ENCODE measurements at regions not wholly inside any gene's neighbourhood (a gene's known extent, or its start where the extent isn't known, plus 50 kb on each side); places are given as distances from the start of the nearest gene placed in this dataset.

GRCh38 chr5:174338185-174339010, 292.9 kb downstream of the NSG2 start:
- no peak for DNase-seq

- DNase-seq, result no peak
Measured at GRCh38 chr5:174339130-174339529, 293.6 kb downstream of the NSG2 start.

DNA sequence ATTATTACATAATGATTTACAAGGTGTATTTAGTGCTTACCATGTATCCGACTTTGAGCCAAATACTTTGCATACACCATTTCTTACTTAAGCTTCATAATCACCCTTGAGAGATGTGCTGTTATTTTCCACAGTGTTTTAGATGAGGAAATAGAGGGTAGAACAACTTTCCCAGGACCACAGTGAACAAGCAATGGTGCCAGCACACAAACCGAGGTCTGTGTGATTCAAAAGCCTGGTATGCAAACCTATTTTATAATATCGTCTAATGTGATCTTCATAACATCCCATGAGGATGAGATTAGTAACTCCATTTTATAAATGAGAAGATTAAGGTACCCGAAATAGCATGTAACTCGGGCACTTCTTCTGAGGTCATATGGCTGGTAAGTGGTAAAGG, 294.7 kb downstream of the NSG2 start:
- no peak for DNase-seq

- no peak for DNase-seq
Measured at GRCh38 chr5:174342696-174343095, 297.2 kb downstream of the NSG2 start.

DNA sequence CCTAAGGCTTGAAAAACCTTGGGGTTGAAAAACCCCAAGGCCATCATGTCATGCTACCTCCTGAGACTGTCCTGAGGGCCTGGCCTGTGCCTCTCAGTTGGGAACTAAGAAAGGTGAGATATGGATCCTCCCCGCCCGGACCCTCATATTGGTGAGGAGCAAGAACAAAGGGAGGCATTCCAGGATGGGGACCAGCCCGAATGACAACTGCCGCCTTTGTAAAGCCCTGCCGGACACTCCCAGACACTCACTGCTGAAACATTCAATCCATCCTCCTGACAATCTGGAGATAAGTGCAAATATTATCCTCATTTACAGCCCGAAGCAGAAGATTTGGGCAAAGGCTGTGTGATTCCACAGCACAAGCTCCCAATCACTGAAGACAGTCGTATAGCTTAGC, 298.3 kb downstream of the NSG2 start:
- DNase-seq, result no peak

DNA sequence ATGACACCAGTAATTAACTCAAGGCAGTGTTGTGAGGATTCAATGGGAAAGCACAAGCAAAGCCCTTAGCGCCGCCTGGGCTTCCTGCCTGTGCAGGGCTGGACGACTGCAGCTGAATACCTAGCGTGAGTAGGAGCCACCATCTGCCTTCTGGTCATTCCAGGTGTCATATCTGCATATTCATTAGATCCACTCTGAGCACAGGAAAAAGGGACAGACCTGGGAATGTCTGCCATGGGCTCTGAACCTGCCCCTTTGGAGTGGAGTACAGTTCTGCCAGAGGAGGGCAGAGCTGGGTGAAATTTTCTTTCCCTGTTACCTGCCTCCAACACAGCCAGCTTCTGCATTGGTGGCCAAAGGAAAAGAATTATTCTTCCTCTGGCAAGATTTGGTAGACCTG, 298.8 kb downstream of the NSG2 start:
- no peak for DNase-seq

- no peak for DNase-seq
Measured at GRCh38 chr5:174347183-174347582, 301.7 kb downstream of the NSG2 start.

DNA sequence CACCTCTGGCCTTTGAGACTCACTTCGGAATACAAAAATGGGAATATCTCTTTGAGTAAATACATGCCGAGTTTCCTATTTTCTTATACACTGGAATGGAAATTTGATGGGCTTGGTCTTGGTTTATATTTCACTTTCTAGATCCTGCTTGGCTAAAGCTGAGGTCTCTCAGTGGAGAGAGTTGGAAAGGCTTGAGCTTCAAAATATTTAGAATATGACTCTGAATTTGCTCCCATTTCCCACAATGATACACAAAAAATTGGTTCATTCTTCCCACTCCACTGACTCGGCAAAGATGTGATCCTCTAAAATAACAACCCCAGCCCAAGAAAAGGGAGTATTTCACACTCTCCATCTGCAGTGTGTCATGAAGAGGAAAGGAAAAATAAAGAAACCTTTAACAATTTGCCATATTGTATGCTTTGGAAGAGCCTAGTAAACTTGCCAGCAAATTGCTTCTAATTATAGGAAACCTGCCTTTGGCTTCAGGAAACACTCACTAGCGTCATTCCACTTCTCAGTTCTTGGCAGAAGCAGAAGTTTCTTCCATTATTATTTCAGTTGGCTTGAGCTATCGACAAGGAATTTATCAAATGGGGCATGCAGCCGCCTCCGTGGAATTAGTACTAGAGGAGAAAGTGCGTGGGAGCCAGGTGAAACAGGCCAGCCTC, 302.9 kb downstream of the NSG2 start:
- no peak for DNase-seq

DNA sequence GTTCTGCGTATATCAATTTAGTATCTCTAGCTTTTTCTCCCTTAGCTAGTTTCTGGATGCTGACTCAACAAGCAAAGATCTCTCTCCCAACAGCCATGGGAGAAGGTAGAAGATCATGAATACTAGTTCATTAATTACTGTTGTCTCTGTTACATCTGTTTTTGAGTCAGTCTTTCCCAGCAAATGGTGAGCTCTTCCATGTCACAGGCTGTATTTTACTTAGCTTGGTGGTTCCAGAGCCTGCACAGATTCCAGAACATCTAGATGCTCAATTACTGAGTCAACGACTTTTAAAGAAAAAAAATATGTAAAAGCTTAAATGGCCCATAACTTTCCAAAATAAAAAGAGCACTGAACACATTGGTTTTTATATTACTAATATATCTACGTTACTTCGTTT, 307.2 kb downstream of the NSG2 start:
- DNase-seq, result no peak

DNA sequence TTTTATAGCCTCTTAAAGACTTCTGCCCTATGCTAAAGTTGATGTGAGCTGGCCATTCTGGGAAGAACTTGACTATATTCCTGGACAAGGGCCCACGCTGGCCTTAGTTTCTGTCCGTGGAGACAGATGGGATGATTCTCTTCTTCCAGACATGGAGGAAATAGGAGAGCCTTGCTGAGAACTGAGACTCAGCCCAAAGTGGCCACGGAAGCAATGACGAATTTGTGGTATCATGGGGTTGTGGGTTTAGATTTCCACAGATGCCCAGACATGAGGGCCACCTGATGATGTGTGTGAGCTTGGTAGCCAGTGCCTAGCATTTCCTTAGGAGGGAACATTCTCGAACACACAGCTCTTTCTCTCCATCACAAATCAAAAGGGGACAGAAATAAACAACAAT, 309.1 kb downstream of the NSG2 start:
- DNase-seq, result no peak

GRCh38 chr5:174355208-174355612, 309.7 kb downstream of the NSG2 start:
- no peak for DNase-seq

DNA sequence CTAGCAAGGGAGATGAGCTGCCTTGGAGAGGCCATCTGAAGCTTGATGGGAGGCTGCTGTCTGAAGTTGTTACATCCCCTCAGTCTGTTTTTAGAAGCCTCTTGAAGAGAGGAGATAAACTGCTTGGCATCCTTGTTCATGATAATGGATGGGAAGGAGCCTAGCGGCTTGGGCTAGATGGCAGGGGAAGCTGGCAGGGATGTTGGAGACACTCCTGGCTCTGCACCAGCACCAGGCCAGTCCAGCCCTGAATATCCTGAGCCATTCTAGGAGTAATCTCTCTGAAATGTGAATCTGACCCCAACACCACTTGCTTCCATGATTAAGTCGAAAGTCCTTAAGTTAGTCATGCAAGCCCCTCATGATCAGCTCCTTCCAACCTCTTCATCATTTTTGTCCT, 310.5 kb downstream of the NSG2 start:
- no peak for DNase-seq

GRCh38 chr5:174356536-174356935, 311.0 kb downstream of the NSG2 start:
- DNase-seq, result no peak

GRCh38 chr5:174358276-174358675, 312.8 kb downstream of the NSG2 start:
- DNase-seq, result no peak

DNA sequence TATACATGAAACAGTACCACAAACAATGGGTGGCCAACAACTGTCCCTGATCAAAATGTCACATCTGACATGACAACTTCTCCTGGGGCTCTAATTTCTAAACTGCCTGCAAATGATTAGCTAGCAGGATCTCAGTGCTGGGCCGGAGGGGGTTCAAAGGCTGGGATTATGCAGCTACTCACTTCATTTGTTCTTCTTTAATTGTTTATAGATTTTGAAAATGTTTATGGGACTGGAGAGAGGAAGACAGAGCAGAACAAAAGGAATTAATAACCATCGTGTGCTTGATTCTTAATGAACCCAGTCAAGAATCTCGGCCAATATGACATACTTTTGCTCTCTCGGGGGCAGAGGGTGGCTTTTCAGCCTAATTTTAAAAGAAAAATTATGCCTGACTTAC, 313.6 kb downstream of the NSG2 start:
- no peak for DNase-seq

GRCh38 chr5:174362514-174362913, 317.0 kb downstream of the NSG2 start:
- DNase-seq, result no peak

GRCh38 chr5:174363934-174364333, 318.4 kb downstream of the NSG2 start:
- DNase-seq, result no peak

DNA sequence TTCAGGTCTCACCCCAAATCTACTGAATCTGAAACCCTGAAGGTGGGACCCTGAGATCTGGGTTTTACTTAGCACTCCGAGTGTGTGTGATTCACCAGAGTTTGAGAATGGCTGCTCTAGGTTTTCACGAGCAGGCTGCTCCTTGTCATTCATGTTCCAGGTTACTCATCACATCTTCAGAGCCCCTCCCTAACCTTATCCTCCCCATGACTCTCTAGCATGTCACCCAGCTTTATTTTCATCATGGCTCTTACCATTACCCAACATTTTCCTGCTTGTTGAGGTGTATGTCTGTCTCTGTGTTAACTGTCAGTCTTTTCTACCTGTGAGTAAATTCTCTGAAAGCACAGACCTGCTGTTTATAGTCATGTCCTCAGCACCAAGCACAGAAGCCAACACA, 319.2 kb downstream of the NSG2 start:
- DNase-seq, result no peak

DNA sequence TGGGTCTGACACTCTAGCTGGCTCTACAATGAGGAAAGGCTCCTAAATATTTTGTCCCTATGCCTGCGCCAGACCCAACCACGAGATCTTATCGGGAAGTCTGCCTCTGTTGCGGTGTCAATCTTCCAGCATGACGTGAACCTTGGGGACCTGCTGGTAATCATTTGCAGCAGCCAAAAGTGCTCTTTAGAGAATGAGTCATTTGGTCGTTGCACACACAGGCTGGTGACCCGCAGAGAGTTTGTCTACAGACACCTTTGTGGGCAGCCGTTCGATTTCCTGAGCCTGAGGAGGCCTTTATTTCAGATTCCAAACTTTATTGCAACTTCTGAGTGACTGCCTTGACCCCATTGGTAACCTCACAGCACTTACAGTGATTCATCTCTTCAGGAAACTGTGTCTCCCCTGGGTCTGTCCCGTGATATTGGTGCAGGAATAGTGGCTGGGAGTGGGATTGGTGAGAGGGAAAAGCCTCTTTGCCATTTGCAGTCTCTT, 326.1 kb downstream of the NSG2 start:
- no peak for DNase-seq

DNA sequence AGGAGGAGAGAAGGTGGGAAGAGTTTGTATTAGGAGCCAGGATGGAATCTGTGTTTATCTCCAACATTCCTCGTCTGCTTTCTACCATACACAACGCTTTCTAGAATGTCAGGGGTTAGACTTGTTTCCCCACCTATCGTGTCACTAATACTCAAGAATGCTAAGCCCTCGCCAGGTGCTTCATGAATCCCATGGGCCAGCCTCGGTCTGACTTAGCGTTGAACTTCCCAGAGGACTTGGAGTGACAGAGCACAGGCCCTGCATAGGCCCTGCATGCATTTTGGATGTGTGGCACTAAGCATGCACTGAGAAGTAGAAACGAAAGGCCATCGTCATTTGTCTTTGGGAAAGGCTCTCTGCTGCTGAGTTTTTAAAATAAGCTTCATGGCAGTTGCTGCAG, 328.7 kb downstream of the NSG2 start:
- no peak for DNase-seq

- no peak for DNase-seq
Measured at GRCh38 chr5:174376056-174376455, 330.6 kb downstream of the NSG2 start.

DNA sequence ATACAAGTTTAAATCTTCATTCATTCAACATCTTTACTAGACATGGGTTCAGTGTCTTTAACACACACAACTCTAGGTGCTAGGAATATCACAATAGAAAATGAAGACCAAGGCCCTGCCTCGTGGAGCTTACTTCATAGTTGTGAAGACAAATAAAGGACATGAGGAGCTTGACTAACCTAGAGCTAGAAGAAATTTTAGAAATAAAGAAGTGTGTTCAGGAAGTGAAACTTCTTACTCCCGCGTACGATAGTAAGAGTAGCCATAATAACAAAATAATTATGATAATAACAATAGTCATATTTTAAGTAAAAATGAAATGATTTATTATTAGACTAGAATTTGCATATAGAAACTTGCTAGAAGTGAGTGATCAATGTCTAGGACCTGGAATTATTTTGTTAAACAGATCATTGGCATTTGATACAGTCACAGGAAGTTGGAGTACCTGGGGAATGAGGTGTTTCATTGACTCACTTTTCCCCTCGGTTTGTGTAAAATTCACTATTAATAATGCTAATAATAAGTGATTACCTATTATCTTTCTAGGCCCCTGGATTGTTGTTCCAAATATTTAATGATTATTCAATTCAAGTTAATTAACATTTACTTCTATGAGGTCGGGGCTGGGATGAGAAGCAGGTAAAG, 331.3 kb downstream of the NSG2 start:
- DNase-seq, result no peak

DNA sequence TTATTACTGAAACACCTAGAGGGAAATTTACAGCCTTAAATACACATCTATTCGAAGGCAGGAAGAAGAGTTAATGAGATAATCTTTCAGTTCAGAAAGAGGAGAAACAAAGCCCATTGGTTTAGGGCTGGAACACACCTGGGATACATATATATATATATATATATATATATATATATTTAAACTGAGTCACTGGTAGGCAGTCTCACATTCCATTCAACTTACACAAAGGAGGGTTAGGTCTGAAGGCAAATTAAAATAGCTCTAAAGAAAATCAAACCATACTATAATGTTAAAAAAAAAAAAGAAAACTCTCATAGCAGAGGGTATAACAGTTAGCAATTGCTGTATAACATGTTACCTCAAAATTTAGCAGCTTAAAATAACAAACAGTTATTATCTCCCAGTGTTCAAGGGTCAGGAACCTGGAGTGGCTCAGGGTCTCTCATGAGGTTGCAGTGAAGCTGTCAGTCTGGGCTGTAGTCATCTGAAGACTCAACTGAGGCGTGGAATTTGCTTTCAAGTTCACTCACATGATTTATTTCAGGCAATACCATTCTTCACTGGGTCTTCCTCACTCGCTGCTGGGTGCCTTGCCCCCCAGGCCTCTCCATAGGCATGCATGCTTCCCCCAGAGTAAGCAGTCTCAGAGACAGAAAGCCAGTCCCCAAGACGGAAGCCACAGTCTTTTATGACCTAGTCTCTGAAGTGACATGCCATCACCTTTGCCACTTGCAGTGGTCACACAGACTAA, 332.8 kb downstream of the NSG2 start:
- no peak for DNase-seq

All from NCI-H187 treated with DMSO at 0.1 percent for 48 hours (cell line).